B cell (primary cell): ENCODE measurements at regions not wholly inside any gene's neighbourhood (a gene's known extent, or its start where the extent isn't known, plus 50 kb on each side); places are given as distances from the start of the nearest gene placed in this dataset.

ENCODE experiments used
- ATAC-seq: fragments of 200-7000 bp; cut with Tn5 transposase; one replicate; pipeline ENCODE4 v1.10.0; 2021; ENCODE audit warnings: low read depth, mild to moderate bottlenecking, moderate number of reproducible peaks, moderate library complexity
- CTCF ChIA-PET: fragments of 350-600 bp; sonication (Branson Sonifier 250); formaldehyde crosslinking; loops from one replicate; lab custom pipeline; 2021; ENCODE audit warnings: antibody characterized with exemption, inconsistent platforms; lab: Charles Lee
- POLR2A ChIA-PET: fragments of 350-600 bp; sonication (Branson Sonifier 250); formaldehyde crosslinking; loops from one replicate; lab custom pipeline; 2021; ENCODE audit warnings: antibody characterized with exemption; lab: Charles Lee
- DNase-seq: peaks from one replicate; pipeline ENCODE4 v3.0.0; 2013
- H2AFZ ChIP-seq: 2 replicates; pipeline ENCODE4 v1.6.1; 2012; ENCODE audit warnings: mild to moderate bottlenecking, low read depth, low read length; ENCODE audit not compliant: insufficient read depth, poor library complexity, severe bottlenecking
- H3K27ac ChIP-seq, 2 donors: 1 replicate in 1 of 2; 2 replicates in 1 of 2; pipeline ENCODE4 v1.5.1; 2012 to 2013; ENCODE audit warnings: low read length in 2 of 2, mild to moderate bottlenecking in 2 of 2, moderate library complexity in 1 of 2
- H3K27me3 ChIP-seq, 4 experiments: fragments of 200-600 bp in 1 of 4; sonication (generic) in 1 of 4; replicated peaks in 1 of 4; 1 replicate in 2 of 4; 2 replicates in 2 of 4; pipeline versions ENCODE4 v1.6.1 to v1.7.0; 2013 to 2016; ENCODE audit warnings: low read length in 3 of 4, mild to moderate bottlenecking in 2 of 4, mixed read lengths in 1 of 4, moderate library complexity in 1 of 4; ENCODE audit not compliant: insufficient read depth in 4 of 4, control insufficient read depth in 3 of 4; ENCODE audit errors: control extremely low read depth in 1 of 4
- H3K36me3 ChIP-seq, 2 experiments: replicated peaks in 1 of 2; 1 replicate in 1 of 2; 2 replicates in 1 of 2; pipeline versions ENCODE4 v1.6.1 to v1.7.1; 2013; ENCODE audit warnings: low read length in 1 of 2; ENCODE audit not compliant: insufficient read depth in 2 of 2, control insufficient read depth in 1 of 2; ENCODE audit errors: control extremely low read depth in 1 of 2, extremely low read depth in 1 of 2
- H3K4me1 ChIP-seq, 2 donors: fragments of 200-600 bp in 1 of 2; sonication (generic) in 1 of 2; 1 replicate in 1 of 2; 2 replicates in 1 of 2; pipeline versions ENCODE4 v1.5.1 to v1.6.1; 2013 to 2017; ENCODE audit warnings: low read length in 2 of 2; ENCODE audit not compliant: control insufficient read depth in 2 of 2, insufficient read depth in 2 of 2
- H3K4me2 ChIP-seq: replicated peaks from 2 replicates; pipeline ENCODE3; 2012; ENCODE audit warnings: mild to moderate bottlenecking, low read depth, low read length; ENCODE audit not compliant: poor library complexity, severe bottlenecking
- H3K4me3 ChIP-seq, 5 experiments: fragments of 200-600 bp in 1 of 5; sonication (generic) in 1 of 5; 1 replicate in 3 of 5; 2 replicates in 2 of 5; pipeline versions ENCODE4 v1.5.1 to v1.7.0; 2011 to 2016; ENCODE audit warnings: low read length in 4 of 5, mild to moderate bottlenecking in 4 of 5, low read depth in 2 of 5, control low read depth in 1 of 5, moderate library complexity in 1 of 5; ENCODE audit not compliant: insufficient read depth in 1 of 5; ENCODE audit errors: control extremely low read depth in 1 of 5, extremely low read depth in 1 of 5
- H3K79me2 ChIP-seq: fragments of 200-600 bp; sonication (generic); one replicate; pipeline ENCODE4 v1.6.0; 2016; ENCODE audit warnings: low read length; ENCODE audit not compliant: control insufficient read depth, insufficient read depth
- H3K9ac ChIP-seq: fragments of 200-600 bp; sonication (generic); 2 replicates; pipeline ENCODE4 v1.6.1; 2017; ENCODE audit warnings: mild to moderate bottlenecking, low read length, moderate library complexity
- H3K9me3 ChIP-seq, 3 donors: one replicate each; pipeline versions ENCODE4 v1.6.1 to v1.7.1; 2013; ENCODE audit warnings: low read length in 2 of 3; ENCODE audit not compliant: control insufficient read depth in 2 of 3, insufficient read depth in 1 of 3; ENCODE audit errors: control extremely low read depth in 1 of 3
- H4K20me1 ChIP-seq: 2 replicates; pipeline ENCODE4 v1.6.0; 2012; ENCODE audit warnings: mild to moderate bottlenecking, low read length; ENCODE audit not compliant: insufficient read depth, control insufficient read depth, poor library complexity, severe bottlenecking
- H3K27ac Mint-ChIP-seq: one replicate; pipeline ENCODE4 v1.8.0; 2021; ENCODE audit warnings: mixed read lengths
- H3K27me3 Mint-ChIP-seq: one replicate; pipeline ENCODE4 v1.8.0; 2021; ENCODE audit warnings: mixed read lengths
- H3K4me1 Mint-ChIP-seq: one replicate; pipeline ENCODE4 v1.8.0; 2021; ENCODE audit warnings: mixed read lengths
- H3K4me3 Mint-ChIP-seq: one replicate; pipeline ENCODE4 v1.8.0; 2021; ENCODE audit warnings: mixed read lengths
- H3K9me3 Mint-ChIP-seq: one replicate; pipeline ENCODE4 v1.8.0; 2022; ENCODE audit warnings: mixed read lengths; ENCODE audit not compliant: insufficient read depth
- EZH2 ChIP-seq: IDR thresholded peaks from 2 replicates; pipeline ENCODE4 v1.6.1; 2012; ENCODE audit warnings: borderline replicate concordance, low read depth, mild to moderate bottlenecking, moderate library complexity, low read length; ENCODE audit not compliant: insufficient read depth, poor library complexity, severe bottlenecking
- WGBS: methylation state at CpG from one replicate; pipeline ENCODE4 v1.1.5; 2013; ENCODE audit warnings: missing lambda C conversion rate; ENCODE audit not compliant: insufficient coverage; 5-methylcytosine and 5-hydroxymethylcytosine counted together
- intact Hi-C: fragments of 100-400 bp; cut with micrococcal nuclease; formaldehyde crosslinking; loops from one replicate; pipeline ENCODE4 v1.10.0; 2022
- TF ChIP-seq, protein P1 (sequence below): fragments of 200-600 bp; IDR thresholded peaks from one replicate; pipeline ENCODE4 v1.8.0; 2022; ENCODE audit warnings: antibody characterized with exemption, mild to moderate bottlenecking

DNA sequence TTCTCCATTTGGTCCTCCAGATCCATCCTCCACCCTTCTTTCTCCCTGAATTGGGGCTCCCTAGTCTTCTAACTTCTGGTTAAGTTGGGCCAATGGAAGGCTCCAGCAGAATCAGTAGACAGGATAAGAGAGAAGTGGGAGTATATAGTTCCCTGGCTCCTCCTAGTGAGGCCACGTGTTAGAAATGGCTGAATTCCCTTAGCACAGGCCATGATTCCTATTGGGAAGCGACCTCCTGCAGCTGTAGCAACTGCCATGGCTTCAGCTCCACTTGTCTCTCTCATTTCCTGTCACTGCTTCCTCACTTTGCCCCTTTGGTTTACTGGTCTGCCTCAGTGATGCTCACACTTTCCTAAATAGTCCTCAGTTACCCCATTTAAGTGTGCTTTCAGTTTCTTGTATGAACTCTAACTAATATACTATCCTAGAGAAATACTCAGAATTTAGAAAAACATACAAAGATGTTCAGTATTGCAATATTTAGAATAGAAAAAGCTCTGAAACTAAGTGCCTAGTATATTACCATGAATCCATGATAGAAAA lies 104.8 kb upstream of the SMARCA2 start:
- ATAC-seq = no peak
- peaks cover 6% of the 10 kb centered on the region for H3K9me3 Mint-ChIP-seq
- intact Hi-C loops = no loop called here
- WGBS = 90% methylated on average over 2 of the region's 2 CpGs
- Histone ChIP-seq H3K9me3 (peaks cover 0 to 4% (median 3%) of the 10 kb centered on the region in 3 donors), H3K9ac (no peak overlapping the region), H3K27me3 (no peaks in the 10 kb centered on the region), H3K27ac (no peak overlapping the region), H2AFZ (no peak overlapping the region), H3K79me2 (no peaks in the 10 kb centered on the region), H3K4me2 (no peak overlapping the region), H3K36me3 (no peaks in the 10 kb centered on the region), H4K20me1 (no peaks in the 10 kb centered on the region), H3K4me3 (no peak overlapping the region), H3K4me1 (no peaks in the 10 kb centered on the region)
- no peaks in the 10 kb centered on the region for H3K27me3 Mint-ChIP-seq
- H3K4me1 Mint-ChIP-seq = peaks cover 4% of the 10 kb centered on the region
- DNase-seq = no peak
- ChIA-PET POLR2A (no interaction called here), CTCF (interaction anchor here (1.1 kb wide), 1 partner anchor 11 kb away, joined by 4 read pairs; no protein-coding TSS in a partner anchor)
- no peak for TF ChIP-seq EZH2
- TF ChIP-seq, protein P1, sequence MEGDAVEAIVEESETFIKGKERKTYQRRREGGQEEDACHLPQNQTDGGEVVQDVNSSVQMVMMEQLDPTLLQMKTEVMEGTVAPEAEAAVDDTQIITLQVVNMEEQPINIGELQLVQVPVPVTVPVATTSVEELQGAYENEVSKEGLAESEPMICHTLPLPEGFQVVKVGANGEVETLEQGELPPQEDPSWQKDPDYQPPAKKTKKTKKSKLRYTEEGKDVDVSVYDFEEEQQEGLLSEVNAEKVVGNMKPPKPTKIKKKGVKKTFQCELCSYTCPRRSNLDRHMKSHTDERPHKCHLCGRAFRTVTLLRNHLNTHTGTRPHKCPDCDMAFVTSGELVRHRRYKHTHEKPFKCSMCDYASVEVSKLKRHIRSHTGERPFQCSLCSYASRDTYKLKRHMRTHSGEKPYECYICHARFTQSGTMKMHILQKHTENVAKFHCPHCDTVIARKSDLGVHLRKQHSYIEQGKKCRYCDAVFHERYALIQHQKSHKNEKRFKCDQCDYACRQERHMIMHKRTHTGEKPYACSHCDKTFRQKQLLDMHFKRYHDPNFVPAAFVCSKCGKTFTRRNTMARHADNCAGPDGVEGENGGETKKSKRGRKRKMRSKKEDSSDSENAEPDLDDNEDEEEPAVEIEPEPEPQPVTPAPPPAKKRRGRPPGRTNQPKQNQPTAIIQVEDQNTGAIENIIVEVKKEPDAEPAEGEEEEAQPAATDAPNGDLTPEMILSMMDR = no peak
- H3K27ac Mint-ChIP-seq = no peak overlapping the region
- no peak overlapping the region for H3K4me3 Mint-ChIP-seq

DNA sequence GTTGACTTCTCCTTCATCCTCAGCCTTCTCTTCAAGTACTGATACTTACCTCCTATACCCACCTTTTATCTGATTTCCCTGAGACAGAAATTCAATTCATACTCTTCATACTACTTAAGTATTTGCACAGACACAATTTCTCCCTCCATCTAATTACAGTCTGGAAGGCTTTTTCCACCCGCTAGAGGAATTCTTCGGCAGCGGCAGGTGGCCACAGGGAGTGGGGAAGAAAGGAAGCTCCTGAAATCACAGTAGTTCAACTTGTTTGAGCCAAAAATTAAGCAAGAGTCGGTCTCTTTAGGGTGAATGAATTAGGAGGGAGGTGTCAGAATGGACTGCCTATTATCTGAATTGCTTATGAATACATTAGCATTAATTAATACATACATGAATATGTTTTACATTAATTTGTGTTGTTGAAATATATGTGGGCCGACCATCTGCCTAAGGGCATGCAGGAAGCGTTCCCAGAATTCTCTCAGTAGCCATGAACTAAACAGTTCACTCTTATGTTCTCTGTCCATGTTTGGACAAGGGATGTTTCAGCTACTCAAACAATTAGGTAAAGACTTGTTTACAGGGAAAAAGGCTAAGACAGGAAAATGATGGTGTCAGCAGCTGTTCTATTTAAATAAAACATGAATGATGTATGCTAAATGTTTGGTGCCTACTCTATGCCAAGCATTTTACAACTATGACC lies 101.4 kb upstream of the SMARCA2 start:
- H3K4me1 Mint-ChIP-seq = peaks cover 4% of the 10 kb centered on the region
- CTCF ChIA-PET = no interaction called here
- intact Hi-C loops = no loop called here
- DNase-seq (no peak), ATAC-seq (no peak)
- Histone ChIP-seq H3K79me2 (no peaks in the 10 kb centered on the region), H3K4me2 (no peak overlapping the region), H3K9me3 (peaks cover 0 to 4% (median 3%) of the 10 kb centered on the region in 3 donors), H3K27ac (no peak overlapping the region), H3K4me1 (no peaks in the 10 kb centered on the region), H3K9ac (no peak overlapping the region), H3K4me3 (no peak overlapping the region), H2AFZ (no peak overlapping the region), H3K36me3 (no peaks in the 10 kb centered on the region), H4K20me1 (no peaks in the 10 kb centered on the region), H3K27me3 (no peaks in the 10 kb centered on the region)
- H3K27me3 Mint-ChIP-seq = no peaks in the 10 kb centered on the region
- POLR2A ChIA-PET = no interaction called here
- no peak overlapping the region for H3K4me3 Mint-ChIP-seq
- TF ChIP-seq, protein P1 = no peak
- no peak for TF ChIP-seq EZH2
- no peak overlapping the region for H3K27ac Mint-ChIP-seq
- no CpG with 5 or more reads among the region's 6 CpGs for WGBS
- peaks cover 6% of the 10 kb centered on the region for H3K9me3 Mint-ChIP-seq
